GM12891 (cell line): ENCODE measurements at regions not wholly inside any gene's neighbourhood (a gene's known extent, or its start where the extent isn't known, plus 50 kb on each side); places are given as distances from the start of the nearest gene placed in this dataset.

Experiments used
- PAX5 ChIP-seq: IDR thresholded peaks from 2 replicates; pipeline ENCODE4 v1.6.1; 2011; ENCODE audit warnings: low read length, moderate library complexity, mild to moderate bottlenecking; ENCODE audit not compliant: insufficient read depth, severe bottlenecking
- POLR2A ChIP-seq: IDR thresholded peaks from 2 replicates; pipeline ENCODE4 v1.6.1; 2011; ENCODE audit warnings: low read depth, low read length, control low read depth
- POLR2AphosphoS5 ChIP-seq: IDR thresholded peaks from 2 replicates; pipeline ENCODE4 v1.6.1; 2011; ENCODE audit warnings: low read depth, low read length, control low read depth
- POU2F2 ChIP-seq: IDR thresholded peaks from 2 replicates; pipeline ENCODE4 v1.6.1; 2011; ENCODE audit warnings: low read depth, mild to moderate bottlenecking, control low read depth, low read length, moderate library complexity
- TAF1 ChIP-seq: IDR thresholded peaks from 2 replicates; pipeline ENCODE4 v1.6.1; 2011; ENCODE audit warnings: low read depth, low read length, control low read depth

DNA sequence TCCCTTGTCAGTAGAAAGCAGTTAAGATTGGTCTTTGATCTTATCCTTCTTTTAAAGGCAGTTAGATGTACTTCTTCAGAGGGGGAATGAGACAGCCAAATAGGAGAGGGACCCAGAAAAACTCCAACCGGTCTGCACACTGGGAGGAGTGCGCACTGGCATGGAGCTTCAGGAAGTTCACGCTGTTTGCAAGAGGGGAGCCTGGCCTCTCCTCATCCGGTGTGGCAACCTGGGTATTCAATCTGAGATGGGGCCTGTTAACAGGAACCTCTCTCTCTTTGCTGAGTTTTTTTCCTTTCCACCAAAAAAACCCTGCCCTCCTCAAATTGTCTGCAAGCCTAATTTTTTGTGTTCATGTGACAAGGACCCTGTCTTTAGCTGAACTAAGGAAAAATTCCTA lies 162.5 kb upstream of the OLIG3 start:
- TF ChIP-seq POLR2AphosphoS5 = no peak
- no peak for TF ChIP-seq POU2F2
- TF ChIP-seq POLR2A = no peak
- TF ChIP-seq TAF1 = no peak
- TF ChIP-seq PAX5 = no peak
